ENCODE measurements at regions not wholly inside any gene's neighbourhood (a gene's known extent, or its start where the extent isn't known, plus 50 kb on each side); places are given as distances from the start of the nearest gene placed in this dataset.

DNA sequence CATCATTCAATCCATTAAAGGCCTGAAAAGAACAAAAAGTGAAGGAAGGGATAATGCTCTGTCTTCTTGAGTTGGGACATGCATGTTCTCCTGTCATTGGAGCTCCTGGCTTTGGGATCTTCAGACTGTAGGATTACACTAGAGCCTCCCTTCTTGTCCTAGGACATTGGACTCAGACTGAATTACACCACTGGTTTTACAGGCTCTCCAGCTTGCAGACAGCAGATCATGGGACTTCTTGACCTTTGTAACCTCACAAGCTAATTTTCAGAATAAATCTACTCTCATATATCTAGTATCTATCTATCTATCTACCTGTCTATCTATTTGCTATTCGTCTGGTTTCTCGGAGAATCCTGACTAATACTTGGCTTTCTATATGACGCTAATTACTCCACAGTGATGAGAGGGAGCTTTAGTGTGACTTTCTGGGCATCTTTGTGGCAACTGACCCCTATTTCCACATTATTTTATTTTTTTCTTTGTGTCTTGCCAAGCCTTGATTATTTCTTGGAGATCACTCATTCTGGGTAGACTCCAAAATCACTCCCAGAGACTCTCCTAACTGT lies 151.9 kb upstream of the ZNF184 start:
- no peak for TF ChIP-seq ZNF8 (CRISPR knock-in tag; IDR thresholded peaks at IDR 0.05)
- TF ChIP-seq TCF4 (CRISPR knock-in tag; IDR thresholded peaks at IDR 0.05; ENCODE audit: borderline replicate concordance): no peak
- no peak for TF ChIP-seq ZFP30 (CRISPR knock-in tag; IDR thresholded peaks at IDR 0.05)
- TF ChIP-seq, protein P1, sequence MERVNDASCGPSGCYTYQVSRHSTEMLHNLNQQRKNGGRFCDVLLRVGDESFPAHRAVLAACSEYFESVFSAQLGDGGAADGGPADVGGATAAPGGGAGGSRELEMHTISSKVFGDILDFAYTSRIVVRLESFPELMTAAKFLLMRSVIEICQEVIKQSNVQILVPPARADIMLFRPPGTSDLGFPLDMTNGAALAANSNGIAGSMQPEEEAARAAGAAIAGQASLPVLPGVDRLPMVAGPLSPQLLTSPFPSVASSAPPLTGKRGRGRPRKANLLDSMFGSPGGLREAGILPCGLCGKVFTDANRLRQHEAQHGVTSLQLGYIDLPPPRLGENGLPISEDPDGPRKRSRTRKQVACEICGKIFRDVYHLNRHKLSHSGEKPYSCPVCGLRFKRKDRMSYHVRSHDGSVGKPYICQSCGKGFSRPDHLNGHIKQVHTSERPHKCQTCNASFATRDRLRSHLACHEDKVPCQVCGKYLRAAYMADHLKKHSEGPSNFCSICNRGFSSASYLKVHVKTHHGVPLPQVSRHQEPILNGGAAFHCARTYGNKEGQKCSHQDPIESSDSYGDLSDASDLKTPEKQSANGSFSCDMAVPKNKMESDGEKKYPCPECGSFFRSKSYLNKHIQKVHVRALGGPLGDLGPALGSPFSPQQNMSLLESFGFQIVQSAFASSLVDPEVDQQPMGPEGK (CRISPR knock-in tag; IDR thresholded peaks at IDR 0.05; ENCODE audit: borderline replicate concordance): no peak
- TF ChIP-seq PPARA (CRISPR knock-in tag; IDR thresholded peaks at IDR 0.05; ENCODE audit: borderline replicate concordance): no peak
- no peak for TF ChIP-seq OSR1 (CRISPR knock-in tag; IDR thresholded peaks at IDR 0.05)
- TF ChIP-seq ZNF565 (CRISPR knock-in tag; conservative IDR thresholded peaks at IDR 0.05; ENCODE audit: low read depth): no peak
- TF ChIP-seq TOX (CRISPR knock-in tag; IDR thresholded peaks at IDR 0.05; ENCODE audit: borderline replicate concordance): no peak
- no peak for TF ChIP-seq ZFP3 (CRISPR knock-in tag; IDR thresholded peaks at IDR 0.05)
- no peak for TF ChIP-seq GLIS3 (CRISPR knock-in tag; IDR thresholded peaks at IDR 0.05)
- no peak for ATAC-seq

DNA sequence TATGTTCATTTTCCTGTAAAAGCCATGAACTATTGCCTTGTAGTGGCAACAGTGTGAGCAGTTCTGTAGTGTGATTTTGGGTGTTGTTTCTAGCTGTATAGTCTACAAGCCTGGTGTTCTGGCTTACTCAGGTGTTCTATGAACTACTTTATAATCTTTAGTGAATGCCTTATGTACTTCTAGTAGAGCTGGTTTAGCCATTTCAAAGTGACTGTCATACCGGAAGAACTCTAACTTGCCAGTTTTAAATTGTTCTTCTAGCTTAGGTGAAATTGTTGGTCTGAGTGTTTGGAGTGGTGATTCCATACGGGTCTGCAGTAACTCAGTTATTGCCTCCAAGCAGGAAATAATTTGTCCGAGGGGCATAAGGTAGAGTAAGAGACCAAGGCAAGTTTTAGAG lies 150.2 kb upstream of the ZNF184 start:
- no peak for ATAC-seq
- TF ChIP-seq PPARA (CRISPR knock-in tag; IDR thresholded peaks at IDR 0.05; ENCODE audit: borderline replicate concordance): no peak
- TF ChIP-seq OSR1 (CRISPR knock-in tag; IDR thresholded peaks at IDR 0.05): no peak

- no peak for ATAC-seq
- TF ChIP-seq BACH2 (CRISPR knock-in tag; IDR thresholded peaks at IDR 0.05; ENCODE audit: borderline replicate concordance): no peak
- no peak for TF ChIP-seq TSHZ2 (CRISPR knock-in tag; IDR thresholded peaks at IDR 0.05)
- no peak for TF ChIP-seq CSDC2 (CRISPR knock-in tag; IDR thresholded peaks at IDR 0.05)
- no peak for TF ChIP-seq ZFP30 (CRISPR knock-in tag; IDR thresholded peaks at IDR 0.05)
- TF ChIP-seq, protein P1 (CRISPR knock-in tag; IDR thresholded peaks at IDR 0.05; ENCODE audit: borderline replicate concordance): no peak
- TF ChIP-seq, protein P2, sequence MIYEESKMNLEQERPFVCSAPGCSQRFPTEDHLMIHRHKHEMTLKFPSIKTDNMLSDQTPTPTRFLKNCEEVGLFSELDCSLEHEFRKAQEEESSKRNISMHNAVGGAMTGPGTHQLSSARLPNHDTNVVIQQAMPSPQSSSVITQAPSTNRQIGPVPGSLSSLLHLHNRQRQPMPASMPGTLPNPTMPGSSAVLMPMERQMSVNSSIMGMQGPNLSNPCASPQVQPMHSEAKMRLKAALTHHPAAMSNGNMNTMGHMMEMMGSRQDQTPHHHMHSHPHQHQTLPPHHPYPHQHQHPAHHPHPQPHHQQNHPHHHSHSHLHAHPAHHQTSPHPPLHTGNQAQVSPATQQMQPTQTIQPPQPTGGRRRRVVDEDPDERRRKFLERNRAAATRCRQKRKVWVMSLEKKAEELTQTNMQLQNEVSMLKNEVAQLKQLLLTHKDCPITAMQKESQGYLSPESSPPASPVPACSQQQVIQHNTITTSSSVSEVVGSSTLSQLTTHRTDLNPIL (CRISPR knock-in tag; IDR thresholded peaks at IDR 0.05; ENCODE audit: low read depth): no peak
- no peak for TF ChIP-seq GLIS3 (CRISPR knock-in tag; IDR thresholded peaks at IDR 0.05)
- TF ChIP-seq ZNF70 (CRISPR knock-in tag; IDR thresholded peaks at IDR 0.05): no peak
- TF ChIP-seq TCF4 (CRISPR knock-in tag; IDR thresholded peaks at IDR 0.05; ENCODE audit: borderline replicate concordance): no peak
- TF ChIP-seq ZNF8 (CRISPR knock-in tag; IDR thresholded peaks at IDR 0.05): no peak
- TF ChIP-seq ESRRG (CRISPR knock-in tag; IDR thresholded peaks at IDR 0.05): no peak
- TF ChIP-seq RARB (CRISPR knock-in tag; IDR thresholded peaks at IDR 0.05): no peak
Measured at GRCh38 chr6:27619436-27619835, 146.5 kb upstream of the ZNF184 start.

GRCh38 chr6:27617700-27618689 lies 145.1 kb upstream of the ZNF184 start:
- TF ChIP-seq ZNF70 (CRISPR knock-in tag; IDR thresholded peaks at IDR 0.05): no peak
- TF ChIP-seq ZFP30 (CRISPR knock-in tag; IDR thresholded peaks at IDR 0.05): no peak
- no peak for TF ChIP-seq OSR1 (CRISPR knock-in tag; IDR thresholded peaks at IDR 0.05)
- TF ChIP-seq, protein P2 (CRISPR knock-in tag; IDR thresholded peaks at IDR 0.05; ENCODE audit: low read depth): no peak

More at GRCh38 chr6:27617700-27618689, 145.1 kb upstream of the ZNF184 start:
- ATAC-seq: peak; percentile 87
